Lower lobe of right lung (tissue), 2 donors: ENCODE measurements at regions not wholly inside any gene's neighbourhood (a gene's known extent, or its start where the extent isn't known, plus 50 kb on each side); places are given as distances from the start of the nearest gene placed in this dataset.

Experiments used
- ATAC-seq, 2 donors: fragments of 200-7000 bp; cut with Tn5 transposase; one replicate each; pipeline ENCODE4 v1.9.1; 2020 to 2022; ENCODE audit warnings: mild to moderate bottlenecking in 2 of 2, moderate library complexity in 2 of 2
- DNase-seq: peaks from one replicate; pipeline ENCODE4 v3.0.0-alpha.2; 2020
- H3K27ac ChIP-seq: fragments of 200-600 bp; one replicate; pipeline ENCODE4 v1.8.0; 2022
- H3K27me3 ChIP-seq: fragments of 200-600 bp; one replicate; pipeline ENCODE4 v1.8.0; 2022; ENCODE audit warnings: low read depth
- H3K36me3 ChIP-seq: fragments of 200-600 bp; one replicate; pipeline ENCODE4 v1.8.0; 2022; ENCODE audit warnings: mild to moderate bottlenecking
- H3K4me1 ChIP-seq: fragments of 200-600 bp; one replicate; pipeline ENCODE4 v1.8.0; 2022
- H3K4me3 ChIP-seq: fragments of 200-600 bp; one replicate; pipeline ENCODE4 v1.8.0; 2022; ENCODE audit warnings: mild to moderate bottlenecking
- H3K9me3 ChIP-seq: fragments of 200-600 bp; one replicate; pipeline ENCODE4 v1.8.0; 2022
- CTCF ChIP-seq: fragments of 200-600 bp; IDR thresholded peaks from one replicate; pipeline ENCODE4 v1.8.0; 2022; ENCODE audit warnings: antibody characterized with exemption, mild to moderate bottlenecking
- intact Hi-C: fragments of 100-400 bp; cut with DNase I; formaldehyde crosslinking; loops from one replicate; pipeline ENCODE4 v1.11.0; 2022
- donor health status: DM: no; HTN: yes; CAD: no; lungs with severe emphysema.

GRCh38 chr6:54706844-54707605, 139.5 kb upstream of the FAM83B start:
- no peak for ATAC-seq
- no peak overlapping the region for H3K4me3 ChIP-seq
- no peak for TF ChIP-seq CTCF

GRCh38 chr6:54710456-54710855, 136.1 kb upstream of the FAM83B start:
- DNase-seq (no peak), ATAC-seq (no peak)
- H3K36me3 ChIP-seq: no peaks in the 10 kb centered on the region
- intact Hi-C loops: no loop called here
- H3K4me3 ChIP-seq: no peak overlapping the region
- no peaks in the 10 kb centered on the region for H3K4me1 ChIP-seq
- H3K27ac ChIP-seq: no peak overlapping the region
- no peaks in the 10 kb centered on the region for H3K27me3 ChIP-seq
- no peak for TF ChIP-seq CTCF
- no peaks in the 10 kb centered on the region for H3K9me3 ChIP-seq

More at GRCh38 chr6:54706844-54707605, 139.5 kb upstream of the FAM83B start:
- Histone ChIP-seq H3K4me1 (no peaks in the 10 kb centered on the region), H3K27me3 (no peaks in the 10 kb centered on the region), H3K36me3 (no peaks in the 10 kb centered on the region), H3K9me3 (no peaks in the 10 kb centered on the region), H3K27ac (no peak overlapping the region)
- intact Hi-C loops: no loop called here
- DNase-seq: no peak

- Histone ChIP-seq H3K9me3 (no peaks in the 10 kb centered on the region), H3K27ac (no peak overlapping the region), H3K36me3 (no peaks in the 10 kb centered on the region), H3K27me3 (no peaks in the 10 kb centered on the region), H3K4me1 (no peaks in the 10 kb centered on the region), H3K4me3 (no peak overlapping the region)
- intact Hi-C loops: no loop called here
- DNase-seq: no peak
- no peak for TF ChIP-seq CTCF
- no peak for ATAC-seq
Measured at GRCh38 chr6:54716010-54716409, 130.6 kb upstream of the FAM83B start.

GRCh38 chr6:54716877-54717276, 129.7 kb upstream of the FAM83B start:
- TF ChIP-seq CTCF: no peak
- no peak for DNase-seq

GRCh38 chr6:54717849-54718455, 128.6 kb upstream of the FAM83B start:
- Histone ChIP-seq H3K4me3 (no peak overlapping the region), H3K4me1 (no peaks in the 10 kb centered on the region), H3K27ac (no peak overlapping the region), H3K9me3 (no peaks in the 10 kb centered on the region), H3K27me3 (no peaks in the 10 kb centered on the region), H3K36me3 (no peaks in the 10 kb centered on the region)
- DNase-seq: no peak
- ATAC-seq: peak; percentile 72 to 77
- TF ChIP-seq CTCF: peak; percentile 86
- intact Hi-C loops: no loop called here

More at GRCh38 chr6:54716877-54717276, 129.7 kb upstream of the FAM83B start:
- H3K4me1 ChIP-seq: no peaks in the 10 kb centered on the region
- intact Hi-C loops: no loop called here
- no peak overlapping the region for H3K4me3 ChIP-seq
- no peak overlapping the region for H3K27ac ChIP-seq
- no peaks in the 10 kb centered on the region for H3K9me3 ChIP-seq
- no peak for ATAC-seq
- H3K36me3 ChIP-seq: no peaks in the 10 kb centered on the region
- no peaks in the 10 kb centered on the region for H3K27me3 ChIP-seq
